GM18861 (cell line): ENCODE measurements at regions not wholly inside any gene's neighbourhood (a gene's known extent, or its start where the extent isn't known, plus 50 kb on each side); places are given as distances from the start of the nearest gene placed in this dataset.
"Not testable (repeated sequence)": the region's sequence is repeated elsewhere in the genome, so short reads cannot be mapped to it uniquely, and the experiment has no call there.

ENCODE experiments used
- ATAC-seq: cut with Tn5 transposase; IDR thresholded peaks from one replicate; pipeline ENCODE4 v1.9.1; 2021; ENCODE audit not compliant: unreplicated experiment

DNA sequence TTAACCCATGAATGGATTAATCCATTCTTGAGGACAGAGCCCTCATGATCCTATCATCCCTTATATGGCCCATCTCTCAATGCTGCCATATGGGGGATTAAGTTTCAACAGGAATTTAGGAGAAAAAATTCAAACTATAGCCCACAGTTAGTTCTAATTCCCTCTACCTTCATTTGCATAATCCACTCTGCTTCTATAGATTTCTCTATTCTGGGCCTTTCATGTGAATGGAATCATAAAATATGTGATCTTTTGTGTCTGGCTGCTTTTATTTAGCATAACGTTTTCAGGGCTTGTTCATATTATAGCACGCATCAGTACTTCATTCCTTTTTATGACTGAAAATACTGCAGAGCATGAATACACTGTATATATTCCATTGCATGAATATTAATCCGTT, 55.4 kb downstream of the CTSL start:
- ATAC-seq = no peak

DNA sequence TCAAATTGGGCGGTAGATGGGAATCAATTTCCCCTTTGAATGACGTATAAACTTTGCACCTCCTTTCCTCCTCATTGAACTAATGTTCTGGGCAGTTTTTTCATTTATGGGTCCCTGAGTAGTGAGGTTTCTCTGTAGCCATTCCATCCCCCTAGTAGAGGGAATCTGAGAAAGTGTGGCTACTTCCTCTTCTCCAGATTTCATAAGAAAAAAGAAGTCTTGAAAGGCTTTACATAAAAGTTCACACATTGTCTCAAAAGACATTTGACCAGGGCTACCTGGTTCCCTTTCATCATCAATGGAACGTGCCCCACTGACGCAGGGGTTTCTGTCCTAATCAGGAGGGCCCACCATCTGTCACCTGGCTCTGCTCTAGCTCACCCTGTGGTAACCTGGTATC, 57.3 kb downstream of the CTSL start:
- ATAC-seq = no peak

DNA sequence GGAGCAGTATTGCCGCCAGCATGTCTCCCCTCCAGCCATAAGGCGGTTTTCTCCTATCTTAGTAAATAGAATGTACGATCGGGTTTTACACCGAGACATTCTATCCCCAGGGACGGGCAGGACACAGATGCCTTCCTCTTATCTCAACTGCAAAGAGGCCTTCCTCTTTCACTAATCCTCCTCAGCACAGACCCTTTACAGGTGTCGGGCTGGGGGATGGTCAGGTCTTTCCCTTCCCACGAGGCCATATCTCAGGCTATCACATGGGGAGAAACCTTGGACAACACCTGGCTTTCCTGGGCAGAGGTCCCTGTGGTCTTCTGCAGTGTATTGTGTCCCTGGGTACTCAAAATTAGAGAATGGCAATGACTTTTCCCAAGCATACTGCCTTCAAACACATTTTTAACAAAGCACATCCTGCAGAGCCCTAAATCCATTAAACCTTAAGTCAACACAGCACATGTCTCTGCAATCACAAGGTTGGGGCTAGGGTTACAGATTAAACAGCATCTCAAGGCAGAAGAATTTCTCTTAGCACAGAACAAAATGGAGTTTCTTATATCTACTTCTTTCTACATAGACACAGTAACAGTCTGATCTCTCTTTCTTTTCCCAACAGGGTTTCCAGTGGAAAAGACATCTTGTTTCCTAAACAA, 59.5 kb downstream of the CTSL start:
- not testable (repeated sequence) for ATAC-seq

DNA sequence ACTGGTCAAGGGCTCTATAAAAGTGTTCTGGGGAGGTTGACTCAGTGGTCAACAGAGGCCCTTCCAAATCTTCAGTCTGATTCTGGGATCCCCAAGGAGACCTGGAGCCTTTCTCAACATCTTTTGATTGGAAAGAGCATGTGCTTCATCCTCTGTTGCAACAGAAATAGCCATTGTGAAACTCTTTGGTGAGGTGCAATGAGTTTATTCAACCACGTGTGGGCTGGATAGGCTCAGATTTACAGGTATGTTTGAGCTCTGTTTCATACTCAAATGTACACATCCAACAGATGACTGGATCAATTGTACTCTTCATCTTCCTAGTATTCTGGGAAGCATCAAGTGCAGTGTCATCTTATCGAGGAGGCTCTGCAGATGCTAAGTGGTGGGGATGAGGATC, 60.5 kb downstream of the CTSL start:
- ATAC-seq = no peak

DNA sequence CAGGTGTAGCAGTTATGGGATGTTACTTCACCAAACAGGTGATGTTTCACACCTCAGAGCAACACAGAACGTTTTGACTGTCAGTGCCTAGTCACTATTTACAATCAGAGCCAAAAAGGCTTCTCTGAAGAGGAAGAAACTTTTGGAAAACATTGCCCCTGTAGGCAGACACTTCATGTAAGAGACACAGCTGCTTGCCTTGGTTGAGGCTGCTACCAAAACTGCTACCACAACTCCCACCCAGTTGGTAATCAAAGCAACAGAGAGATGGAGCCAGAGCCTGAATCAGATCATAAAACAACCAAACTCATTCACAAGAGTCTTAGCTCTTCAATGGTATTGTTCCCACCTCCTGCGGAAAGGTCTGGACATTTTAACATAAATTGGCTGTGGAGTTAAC, 61.0 kb downstream of the CTSL start:
- ATAC-seq = no peak

DNA sequence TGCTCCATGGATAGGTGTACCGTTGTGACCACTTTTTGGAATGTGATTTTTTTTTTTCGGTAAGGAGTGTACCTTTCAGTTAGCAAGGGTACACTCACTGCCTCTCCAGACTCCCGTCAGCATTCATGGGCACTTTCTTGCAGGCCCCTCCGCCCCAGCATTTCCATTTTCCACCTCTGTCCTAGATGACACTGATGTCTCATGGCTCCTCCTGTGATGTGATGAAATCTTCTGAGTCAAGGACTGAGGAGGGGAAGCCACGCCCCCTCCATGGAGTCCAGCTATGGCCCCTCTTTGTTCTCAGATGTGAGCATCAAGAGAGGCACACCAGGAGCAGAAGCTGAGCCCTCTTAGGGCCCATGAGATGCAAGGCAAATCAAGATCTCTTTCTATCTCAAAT, 61.8 kb downstream of the CTSL start:
- no peak for ATAC-seq

DNA sequence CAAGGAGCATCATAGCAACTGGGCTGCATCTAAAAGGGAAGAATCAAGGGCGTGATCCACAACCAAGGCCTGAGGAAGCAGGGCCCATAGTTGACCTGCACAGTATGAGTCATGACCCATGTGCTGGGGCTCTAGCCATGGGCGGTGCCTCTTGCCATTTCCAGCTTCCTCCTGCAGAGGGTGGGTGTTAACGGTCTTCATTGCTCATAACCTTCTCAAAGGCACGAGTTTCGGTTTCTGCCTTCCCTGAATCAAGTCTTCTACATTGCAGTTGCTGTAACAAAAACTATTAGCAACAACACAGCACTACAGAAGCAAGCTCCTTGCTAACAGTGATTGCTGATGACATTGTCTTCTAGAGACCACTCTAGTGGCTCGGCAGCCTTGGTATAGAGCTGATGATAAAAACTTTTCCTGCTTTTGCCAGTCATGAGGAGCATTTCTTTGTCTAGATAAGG, 66.9 kb downstream of the CTSL start:
- ATAC-seq = peak; percentile 97

DNA sequence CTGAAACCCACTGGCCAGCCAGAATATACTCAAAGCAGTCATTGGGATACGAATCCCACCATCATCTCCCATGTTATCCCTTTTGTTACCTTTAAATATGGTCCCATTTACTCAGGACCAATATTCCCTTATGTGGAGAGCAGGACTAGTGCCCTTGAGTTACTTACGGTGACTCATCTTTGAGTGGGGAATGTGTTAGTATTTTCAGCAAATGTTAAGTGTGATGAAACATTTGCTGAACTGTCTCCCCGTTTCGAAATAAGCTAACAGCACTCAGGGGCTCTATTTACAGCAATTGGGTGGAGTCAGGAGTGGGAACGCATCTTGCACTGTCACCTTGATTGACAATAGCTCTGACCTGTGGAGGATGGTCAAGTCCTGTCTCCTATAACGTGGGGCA, 67.4 kb downstream of the CTSL start:
- ATAC-seq = no peak

DNA sequence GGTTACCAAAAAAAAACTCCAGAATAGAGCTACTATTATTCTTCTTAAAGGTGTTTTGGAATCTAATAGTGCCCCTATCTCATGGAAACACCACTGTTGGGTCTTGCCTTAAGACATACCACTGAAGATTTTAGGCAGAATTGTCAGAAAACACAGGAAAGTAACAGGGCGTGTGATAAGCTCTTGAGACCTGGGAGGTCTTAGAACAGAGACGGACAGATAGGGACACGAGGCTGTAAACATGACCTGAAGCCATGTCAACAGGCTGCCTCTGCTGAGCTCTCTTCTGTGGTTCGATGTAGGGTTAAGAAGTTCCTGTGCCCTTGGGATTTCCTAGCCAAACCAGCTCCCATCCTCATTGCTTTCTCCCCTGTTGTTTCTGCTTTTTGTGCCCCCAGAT, 69.3 kb downstream of the CTSL start:
- ATAC-seq = no peak

DNA sequence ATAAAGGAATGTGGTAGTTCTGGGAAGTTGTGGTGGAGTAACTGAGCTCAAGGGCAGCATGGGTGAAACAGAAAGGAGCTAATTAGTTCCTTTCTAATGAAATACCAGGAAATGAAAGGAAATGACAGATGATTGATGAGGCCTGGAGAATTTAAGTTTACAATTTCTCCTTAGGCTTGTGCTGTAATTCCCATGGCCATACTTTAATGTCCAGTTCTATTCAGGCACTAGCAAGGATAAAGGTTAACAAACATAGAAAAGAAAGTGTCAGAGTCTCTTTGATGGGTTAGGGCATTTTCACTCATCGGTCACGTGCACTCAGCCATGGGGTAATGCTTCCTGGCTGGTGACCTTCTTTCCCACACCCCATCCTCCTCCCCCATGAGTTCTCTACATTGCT, 70.3 kb downstream of the CTSL start:
- no peak for ATAC-seq

DNA sequence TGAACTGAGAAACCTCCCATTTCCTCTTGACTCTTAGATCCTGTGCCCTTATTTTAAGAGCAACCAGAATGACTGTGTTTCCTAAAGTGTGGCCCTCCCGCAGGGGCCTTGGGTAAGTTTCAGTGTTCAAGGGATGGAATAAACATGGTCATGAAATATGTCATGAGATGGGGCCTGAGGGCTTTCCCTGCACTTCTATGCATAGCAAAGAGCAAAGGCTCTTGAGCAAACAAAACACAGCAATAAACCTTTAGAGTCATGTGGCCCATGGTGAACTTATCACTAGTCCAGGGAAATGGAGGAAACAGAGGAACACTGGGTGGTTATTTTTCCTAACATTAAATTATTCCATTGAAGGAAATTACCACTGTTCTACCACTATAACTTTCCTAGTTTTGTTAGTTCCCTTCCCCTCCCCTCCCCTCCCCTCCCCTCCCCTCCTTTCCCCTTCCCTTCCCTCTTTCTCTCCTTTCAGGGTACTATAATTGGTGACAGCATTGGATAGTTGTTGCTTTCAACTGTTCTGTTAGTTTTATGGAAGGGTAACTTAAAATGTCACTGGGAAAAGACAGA, 72.4 kb downstream of the CTSL start:
- no peak for ATAC-seq

DNA sequence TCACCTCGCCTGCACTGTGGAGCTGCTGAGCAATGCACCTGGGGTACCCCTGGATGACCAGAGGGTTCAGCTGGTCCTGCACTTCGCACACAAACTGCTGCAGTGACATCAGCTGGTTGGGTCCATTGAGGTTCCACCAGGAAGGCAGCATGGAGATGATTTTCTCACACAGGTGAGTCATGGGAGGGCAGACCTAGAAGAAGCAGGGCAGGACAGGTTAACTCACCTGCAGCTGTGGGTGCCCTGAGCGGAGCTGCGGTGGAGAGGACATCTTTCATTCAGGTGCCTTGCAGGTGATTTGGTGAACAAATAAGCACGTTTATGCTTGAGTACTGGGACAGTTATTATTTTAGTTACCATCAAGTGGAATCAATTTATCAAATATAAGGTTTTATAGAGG, 73.6 kb downstream of the CTSL start:
- ATAC-seq = no peak

DNA sequence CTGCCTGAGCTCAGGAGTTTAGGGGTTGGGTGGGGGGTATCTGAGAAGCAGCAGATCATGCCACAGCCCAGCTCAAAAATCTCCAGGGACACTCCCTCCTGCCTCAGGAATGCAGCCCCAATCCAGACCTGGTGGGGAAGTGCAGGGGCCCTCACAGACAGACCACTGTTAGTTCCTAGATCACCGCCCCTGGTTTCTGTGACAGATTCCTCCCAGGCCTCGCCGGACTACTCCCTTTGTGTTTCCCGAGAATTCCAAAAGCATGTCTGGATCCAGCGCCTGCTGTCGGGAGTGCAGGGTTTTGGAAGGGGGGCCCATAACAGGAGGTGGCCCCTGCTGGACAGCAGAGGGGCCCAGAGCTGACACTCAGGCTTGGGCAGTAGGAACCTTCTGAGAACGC, 74.5 kb downstream of the CTSL start:
- ATAC-seq = no peak

DNA sequence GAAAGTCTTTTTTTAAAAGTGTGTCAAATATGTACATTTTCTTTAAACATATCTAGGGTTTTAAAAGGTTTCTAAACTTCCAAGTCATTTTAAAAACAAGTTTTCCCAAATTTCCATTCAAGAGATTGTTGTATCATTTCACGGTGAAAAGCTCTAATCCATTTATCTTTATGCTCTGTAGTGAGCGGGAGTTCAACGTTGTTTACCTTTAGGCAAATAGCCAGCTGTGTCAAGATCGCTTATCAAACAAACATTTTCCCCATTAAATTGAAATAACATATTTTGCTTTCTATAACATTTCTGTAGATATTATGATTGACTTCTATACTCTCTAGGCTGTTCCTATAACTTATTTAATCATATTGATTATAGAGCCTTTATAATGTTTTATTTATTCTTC, 75.1 kb downstream of the CTSL start:
- ATAC-seq = no peak

DNA sequence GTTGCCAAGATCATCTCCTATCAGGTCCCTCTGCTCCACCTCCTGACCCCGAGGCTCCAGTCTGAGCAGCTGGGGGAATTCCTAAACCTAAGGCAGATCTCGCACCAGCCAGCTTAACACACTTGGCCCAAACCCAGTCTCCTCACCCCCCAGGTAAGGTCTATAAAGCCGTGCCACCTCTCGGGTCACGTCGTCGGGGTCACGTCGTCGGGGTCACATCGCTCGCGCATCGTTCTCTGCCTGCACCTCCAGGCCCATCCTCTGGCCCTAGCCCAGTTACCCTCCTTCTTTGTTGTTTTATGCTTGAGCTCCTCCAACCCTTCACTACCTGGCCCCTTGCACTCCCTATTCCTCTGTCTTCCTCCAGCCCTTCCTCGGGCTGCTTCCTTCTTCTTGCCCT, 77.2 kb downstream of the CTSL start:
- ATAC-seq = no peak

DNA sequence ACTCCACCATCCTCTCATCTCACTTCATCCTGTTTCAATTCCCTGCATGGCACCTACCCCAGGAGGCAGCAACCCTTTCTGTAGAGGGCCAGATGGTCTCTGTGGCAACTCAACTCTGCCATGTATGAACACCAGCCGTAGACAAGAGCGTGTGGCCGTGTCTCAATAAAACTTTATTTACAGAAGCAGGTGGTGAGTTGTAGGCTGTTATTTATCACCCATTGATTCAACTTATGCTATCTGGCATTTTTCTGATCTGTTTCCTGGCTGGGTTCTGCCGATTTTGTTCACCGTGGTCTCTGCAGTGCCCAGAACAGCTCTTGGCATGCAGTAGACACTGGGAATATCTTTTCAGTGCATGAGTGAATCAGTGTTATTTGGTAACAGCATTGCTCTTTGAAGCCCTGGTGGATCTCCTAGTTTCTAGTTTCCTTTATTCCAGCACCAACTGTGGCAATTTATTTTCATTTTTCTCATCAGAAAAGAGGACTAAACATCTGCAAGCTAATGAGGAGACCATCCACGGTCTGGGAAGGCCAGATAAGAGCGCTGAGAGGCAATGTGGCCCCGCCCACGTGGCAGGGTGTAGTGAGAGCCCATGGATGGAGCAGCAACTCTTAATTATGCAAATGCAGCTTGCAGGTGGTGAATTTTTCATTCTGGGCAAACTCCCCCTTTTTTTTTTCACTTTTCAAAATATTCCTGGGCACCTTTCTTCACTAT, 77.9 kb downstream of the CTSL start:
- no peak for ATAC-seq

DNA sequence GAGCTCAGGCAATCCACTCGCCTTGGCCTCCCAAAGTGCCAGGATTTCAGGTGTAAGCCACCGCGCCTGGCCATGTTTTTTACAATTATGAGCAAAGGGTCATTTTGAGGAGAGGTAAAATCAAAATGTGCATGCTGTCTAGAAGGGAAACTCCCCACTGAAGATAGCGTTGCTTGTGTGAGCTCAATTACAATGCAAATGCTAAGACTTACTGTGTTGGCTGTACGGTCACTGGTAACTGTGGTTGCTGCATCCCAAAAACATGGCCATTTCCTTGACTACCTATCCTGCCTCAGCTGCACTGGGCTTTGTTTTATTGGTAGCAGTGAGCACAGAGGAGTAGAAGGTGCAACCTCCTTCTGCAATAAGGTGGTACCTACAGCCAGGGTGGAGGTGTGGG, 77.4 kb upstream of the SPATA31E1 start:
- ATAC-seq = no peak

DNA sequence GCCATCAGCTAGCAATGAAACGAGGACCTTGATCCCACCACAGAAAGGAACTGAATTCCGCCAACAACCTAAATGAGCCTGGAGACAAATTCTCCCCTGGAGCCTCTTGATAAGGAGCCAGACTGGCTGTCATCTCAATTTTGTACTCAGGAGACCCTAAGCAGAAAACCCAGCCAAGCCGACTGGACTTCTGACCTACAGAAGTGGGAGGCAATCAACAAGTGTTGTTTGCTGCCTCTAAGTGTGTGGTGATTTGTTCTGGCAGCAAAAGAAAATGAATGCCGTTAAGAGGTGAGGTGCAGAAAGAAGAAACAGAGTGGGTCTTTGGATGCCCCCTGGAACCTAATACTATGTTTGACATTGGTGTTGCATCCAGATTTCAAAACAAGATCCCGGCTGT, 72.7 kb upstream of the SPATA31E1 start:
- no peak for ATAC-seq

DNA sequence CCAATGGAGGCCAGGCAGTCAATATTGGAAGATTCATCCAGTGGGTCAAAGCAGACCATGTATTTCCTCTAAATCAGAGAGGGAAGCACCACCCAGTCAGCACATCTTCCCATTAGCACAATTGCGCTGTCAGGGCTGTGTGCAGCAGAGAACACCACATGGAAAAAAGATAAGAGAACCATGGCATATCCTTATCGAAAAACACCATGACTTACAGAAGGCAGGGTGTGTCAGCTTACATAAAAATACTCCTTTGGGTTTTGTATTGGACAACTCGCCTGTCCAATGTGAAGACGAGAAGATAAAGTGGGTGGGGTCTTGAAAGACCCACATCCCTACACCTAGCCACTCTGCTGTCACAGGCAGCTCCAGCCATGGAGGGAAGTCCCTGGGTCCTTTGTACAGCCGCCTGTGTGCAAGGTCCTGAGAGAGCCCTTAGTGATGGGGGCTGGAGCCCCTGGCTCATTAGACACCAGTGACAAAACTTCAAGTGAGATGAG, 71.9 kb upstream of the SPATA31E1 start:
- no peak for ATAC-seq

DNA sequence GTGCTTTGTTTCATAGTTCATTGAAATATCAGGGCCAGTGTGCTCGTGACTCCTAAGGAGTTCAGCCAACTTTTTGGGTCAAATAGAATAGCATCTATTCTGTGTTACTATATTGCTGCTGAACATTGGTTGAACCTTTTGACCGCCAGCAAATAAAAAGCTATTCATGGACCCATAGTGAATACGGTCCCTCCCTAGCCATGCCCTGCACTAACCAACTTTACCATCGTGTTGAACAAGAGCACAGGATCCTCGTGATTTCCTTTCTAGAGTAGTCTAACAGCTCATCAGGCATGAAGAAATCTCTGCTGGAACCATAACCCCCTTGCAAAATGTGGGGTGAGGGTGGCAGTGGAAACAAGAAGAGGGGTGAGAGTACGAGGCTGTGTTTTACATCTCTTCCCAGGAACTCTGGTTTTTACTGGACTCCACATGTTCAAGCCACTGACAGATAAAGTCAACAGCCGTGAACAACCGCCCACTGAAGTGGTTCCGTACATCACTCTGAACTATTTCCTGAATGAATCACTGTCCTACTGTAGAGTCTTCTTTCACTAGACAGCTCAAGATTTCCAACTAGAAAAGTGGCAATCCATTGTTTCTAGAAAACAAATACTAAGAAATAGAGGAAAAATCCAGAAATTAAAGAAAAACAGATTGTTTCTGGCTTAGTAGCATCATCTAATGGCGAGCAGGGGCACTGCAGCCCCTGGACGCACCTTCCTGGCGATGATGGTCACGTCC, 70.1 kb upstream of the SPATA31E1 start:
- no peak for ATAC-seq

DNA sequence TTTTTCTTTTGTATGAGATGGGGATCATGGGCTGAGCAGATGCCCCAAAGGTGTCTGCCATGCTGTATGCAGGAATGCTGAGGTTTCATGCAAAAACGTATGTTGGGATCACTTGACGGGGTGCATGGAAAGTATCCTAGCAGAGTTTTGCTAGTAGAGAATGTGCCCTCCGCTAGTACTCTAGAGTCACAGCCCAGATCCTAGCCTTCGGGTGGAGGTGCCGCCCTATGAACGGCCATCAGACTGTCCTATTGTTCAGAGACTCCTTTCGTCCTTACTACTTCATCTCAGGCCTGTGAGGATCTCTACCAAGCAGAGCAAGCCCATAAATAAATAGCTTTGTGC, 69.6 kb upstream of the SPATA31E1 start:
- no peak for ATAC-seq

DNA sequence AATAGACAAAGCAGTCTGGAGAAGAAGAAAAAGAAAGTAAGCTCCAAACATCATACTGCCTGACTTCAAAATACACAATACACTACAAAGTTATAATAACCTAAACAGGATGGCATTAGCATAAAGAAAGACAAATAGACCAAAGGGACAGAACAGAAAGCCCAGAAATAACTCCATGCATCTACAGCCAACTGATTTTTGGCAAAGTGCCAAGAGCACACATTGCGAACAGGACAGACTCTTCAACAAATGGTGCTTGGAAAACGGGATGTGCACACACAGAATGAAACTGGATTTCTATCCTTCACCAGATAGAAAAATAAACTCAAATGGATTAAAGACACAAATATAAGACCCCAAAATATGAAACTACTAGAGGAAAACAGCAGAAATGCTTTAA, 66.6 kb upstream of the SPATA31E1 start:
- ATAC-seq = no peak
